Spinal cord (tissue), 9 donors: ENCODE measurements at regions not wholly inside any gene's neighbourhood (a gene's known extent, or its start where the extent isn't known, plus 50 kb on each side); places are given as distances from the start of the nearest gene placed in this dataset.
"Not testable (repeated sequence)": the region's sequence is repeated elsewhere in the genome, so short reads cannot be mapped to it uniquely, and the experiment has no call there.

Source experiments
- DNase-seq, 6 donors: peaks; one replicate each; pipeline versions ENCODE4 v3.0.0 to v3.0.0-alpha.2; 2013 to 2015; ENCODE audit warnings: low spot score in 6 of 6, low read depth in 4 of 6
- H3K27ac ChIP-seq: one replicate; pipeline ENCODE4 v1.5.1; 2013; ENCODE audit warnings: low read depth, low read length, control low read depth
- H3K27me3 ChIP-seq: one replicate; pipeline ENCODE4 v1.6.1; 2013; ENCODE audit warnings: low read length; ENCODE audit not compliant: control insufficient read depth, insufficient read depth
- H3K36me3 ChIP-seq: one replicate; pipeline ENCODE4 v1.6.1; 2013; ENCODE audit warnings: low read length; ENCODE audit not compliant: control insufficient read depth, insufficient read depth
- H3K4me1 ChIP-seq: one replicate; pipeline ENCODE4 v1.6.1; 2013; ENCODE audit warnings: low read length; ENCODE audit not compliant: control insufficient read depth, insufficient read depth
- H3K4me3 ChIP-seq: one replicate; pipeline ENCODE4 v1.5.1; 2013; ENCODE audit warnings: low read depth, low read length, control low read depth
- H3K9me3 ChIP-seq: one replicate; pipeline ENCODE4 v1.6.1; 2013; ENCODE audit warnings: low read length; ENCODE audit not compliant: control insufficient read depth, insufficient read depth
- WGBS: methylation state at CpG from one replicate; pipeline ENCODE4 v1.1.5; 2013; ENCODE audit warnings: missing lambda C conversion rate; ENCODE audit not compliant: insufficient coverage; 5-methylcytosine and 5-hydroxymethylcytosine counted together
- donor health status: healthy.

DNA sequence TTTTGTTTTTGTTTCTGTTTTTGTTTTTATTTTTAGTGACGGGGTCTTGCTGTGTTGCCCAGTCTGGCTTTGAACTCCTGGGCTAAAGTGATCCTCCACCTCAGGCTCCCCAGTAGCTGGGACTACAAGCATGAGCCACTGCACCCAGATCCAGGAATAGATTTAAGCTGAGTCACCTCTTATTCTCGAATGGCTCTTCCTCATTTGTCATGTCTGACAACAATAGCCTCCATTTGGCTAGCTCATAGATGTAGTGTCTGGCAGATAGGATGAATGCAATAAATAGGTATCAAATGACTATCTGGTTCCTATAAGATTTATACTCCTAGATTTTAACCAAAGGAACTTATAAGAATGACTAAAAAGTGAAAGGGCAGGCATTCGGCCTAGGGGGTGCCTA lies 172.9 kb downstream of the TMEM26 start:
- Histone ChIP-seq H3K27me3 (no peaks in the 10 kb centered on the region), H3K4me1 (no peaks in the 10 kb centered on the region), H3K9me3 (no peaks in the 10 kb centered on the region), H3K4me3 (no peak overlapping the region), H3K36me3 (no peaks in the 10 kb centered on the region), H3K27ac (no peak overlapping the region)
- no CpG with 5 or more reads among the region's 3 CpGs for WGBS
- DNase-seq = peak in 1 of 6 donors; percentile 3

- no peaks in the 10 kb centered on the region for H3K9me3 ChIP-seq
- no peaks in the 10 kb centered on the region for H3K27me3 ChIP-seq
- DNase-seq = no peak
- no peaks in the 10 kb centered on the region for H3K4me1 ChIP-seq
- H3K4me3 ChIP-seq = no peak overlapping the region
- H3K36me3 ChIP-seq = no peaks in the 10 kb centered on the region
- H3K27ac ChIP-seq = no peak overlapping the region
- 91% methylated on average over 6 of the region's 7 CpGs for WGBS
Observed at GRCh38 chr10:61279400-61279799, 173.8 kb downstream of the TMEM26 start.

DNA sequence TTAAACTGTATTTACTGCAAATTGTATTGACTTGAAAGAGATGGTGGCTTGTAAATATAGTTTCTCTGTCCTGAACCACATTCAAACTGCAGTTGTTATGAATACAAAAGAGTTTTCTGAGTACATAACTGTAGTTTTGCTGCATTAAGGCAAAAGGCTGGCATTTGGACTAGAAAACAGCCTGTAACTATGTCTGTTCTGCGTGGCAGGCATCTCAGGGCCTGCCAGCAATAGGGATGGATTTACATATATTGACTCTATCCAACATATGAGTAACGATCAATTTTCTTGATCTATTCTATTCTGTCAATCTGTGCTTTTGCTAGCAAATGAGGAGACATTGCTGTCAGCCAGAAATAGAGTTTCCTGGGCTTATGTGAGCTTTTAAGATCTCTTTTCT lies 174.6 kb downstream of the TMEM26 start:
- Histone ChIP-seq H3K9me3 (no peaks in the 10 kb centered on the region), H3K4me1 (no peaks in the 10 kb centered on the region), H3K4me3 (no peak overlapping the region), H3K27me3 (no peaks in the 10 kb centered on the region), H3K27ac (no peak overlapping the region), H3K36me3 (no peaks in the 10 kb centered on the region)
- 100% methylated on average over 1 of the region's 2 CpGs for WGBS
- peak in 2 of 6 donors; percentile 35 to 76 for DNase-seq

GRCh38 chr10:61272781-61273180 lies 180.4 kb downstream of the TMEM26 start:
- Histone ChIP-seq H3K27ac (no peak overlapping the region), H3K4me3 (no peak overlapping the region), H3K9me3 (no peaks in the 10 kb centered on the region), H3K36me3 (no peaks in the 10 kb centered on the region), H3K27me3 (no peaks in the 10 kb centered on the region), H3K4me1 (no peaks in the 10 kb centered on the region)
- DNase-seq = no peak

DNA sequence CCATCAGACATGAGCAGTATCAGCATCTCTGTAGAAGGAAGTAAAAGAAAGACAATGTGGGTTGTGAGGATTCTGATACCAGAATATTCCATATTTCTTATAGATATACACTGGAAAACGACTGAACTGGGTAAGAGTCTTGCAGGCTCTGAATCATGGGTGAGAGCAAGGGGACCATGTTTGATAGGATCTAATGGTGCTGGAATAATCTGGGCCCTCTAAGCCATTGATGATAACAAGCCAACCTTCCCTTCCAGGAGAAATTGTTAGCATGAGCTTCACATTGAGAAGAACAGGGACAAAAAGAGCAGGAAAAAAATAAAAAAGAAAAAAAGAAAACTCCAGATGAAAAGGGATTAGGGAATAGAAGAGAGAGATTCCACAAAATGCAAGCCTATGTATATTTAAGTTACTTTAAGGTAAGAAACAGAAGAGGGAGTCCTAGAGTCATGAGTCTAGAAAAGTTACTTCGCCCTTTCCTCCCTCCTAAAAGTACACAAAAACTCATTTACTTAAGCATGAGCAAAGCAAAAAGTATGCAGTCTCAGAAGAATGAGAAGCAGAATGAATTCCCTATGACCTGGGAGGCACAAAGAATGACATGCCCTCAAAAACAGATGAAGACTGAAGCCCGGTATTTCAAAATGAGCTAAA lies 181.9 kb downstream of the TMEM26 start:
- Histone ChIP-seq H3K36me3 (no peaks in the 10 kb centered on the region), H3K4me1 (no peaks in the 10 kb centered on the region), H3K27ac (no peak overlapping the region), H3K9me3 (no peaks in the 10 kb centered on the region), H3K4me3 (no peak overlapping the region), H3K27me3 (no peaks in the 10 kb centered on the region)
- no peak for DNase-seq
- WGBS = no CpG with 5 or more reads among the region's 3 CpGs

DNA sequence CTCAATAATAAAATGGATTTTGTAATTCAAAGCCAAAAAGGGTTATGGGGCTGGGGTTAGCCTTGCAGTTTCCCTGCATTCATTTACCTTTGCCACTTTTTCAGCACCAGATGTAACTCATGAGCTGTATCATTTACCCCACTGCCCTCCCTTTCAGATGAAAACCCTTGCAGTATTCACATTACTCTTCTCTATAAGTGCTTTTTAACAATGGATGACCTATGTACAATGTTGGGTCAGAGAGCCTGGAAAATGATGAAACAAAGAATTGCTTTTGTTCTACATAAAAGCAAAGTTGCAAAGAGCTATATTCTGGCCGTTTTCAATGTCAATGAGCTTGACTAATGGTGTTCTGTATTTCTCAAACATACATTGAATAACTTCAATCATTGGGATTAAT lies 189.7 kb downstream of the TMEM26 start:
- WGBS = no CpG with 5 or more reads among the region's 1 CpG
- Histone ChIP-seq H3K36me3 (no peaks in the 10 kb centered on the region), H3K4me1 (no peaks in the 10 kb centered on the region), H3K9me3 (no peaks in the 10 kb centered on the region), H3K27me3 (no peaks in the 10 kb centered on the region), H3K4me3 (no peak overlapping the region), H3K27ac (no peak overlapping the region)
- DNase-seq = no peak

- no CpG with 5 or more reads among the region's 3 CpGs for whole genome bisulfite sequencing
- no peak for DNase-seq
- H3K27ac ChIP-seq = no peak overlapping the region
- H3K27me3 ChIP-seq = no peaks in the 10 kb centered on the region
- no peaks in the 10 kb centered on the region for H3K4me1 ChIP-seq
- no peaks in the 10 kb centered on the region for H3K36me3 ChIP-seq
- no peaks in the 10 kb centered on the region for H3K9me3 ChIP-seq
- H3K4me3 ChIP-seq = no peak overlapping the region
Observed at GRCh38 chr10:61262486-61263261, 190.5 kb downstream of the TMEM26 start.

DNA sequence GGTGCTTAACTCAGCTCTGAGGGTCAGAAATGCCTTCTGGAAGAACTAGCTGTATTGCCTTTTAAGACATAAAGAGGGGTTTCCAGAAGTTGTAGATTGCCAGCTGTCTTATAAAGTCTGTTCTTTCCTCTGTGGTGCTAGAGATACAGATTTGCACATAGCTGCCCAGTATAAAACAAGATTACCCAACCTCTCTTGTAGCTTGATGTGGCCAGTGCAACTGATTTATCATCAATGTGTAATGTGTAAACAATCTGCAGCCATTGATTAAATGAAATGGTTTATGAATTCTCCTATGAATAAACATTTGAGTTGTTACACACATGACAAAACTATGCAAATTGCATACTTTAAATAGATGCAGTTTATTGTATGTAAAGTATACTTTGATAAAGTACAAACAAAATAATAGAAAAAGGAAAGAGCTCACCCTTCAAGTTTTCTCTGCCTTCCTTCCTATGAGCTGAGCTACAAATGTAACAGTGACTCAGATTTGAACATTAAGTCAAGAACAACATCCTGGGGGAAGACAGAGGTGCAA lies 195.2 kb downstream of the TMEM26 start:
- H3K27ac ChIP-seq = no peak overlapping the region
- no peaks in the 10 kb centered on the region for H3K4me1 ChIP-seq
- DNase-seq = no peak
- H3K36me3 ChIP-seq = no peaks in the 10 kb centered on the region
- no peaks in the 10 kb centered on the region for H3K9me3 ChIP-seq
- H3K4me3 ChIP-seq = no peak overlapping the region
- H3K27me3 ChIP-seq = no peaks in the 10 kb centered on the region

DNA sequence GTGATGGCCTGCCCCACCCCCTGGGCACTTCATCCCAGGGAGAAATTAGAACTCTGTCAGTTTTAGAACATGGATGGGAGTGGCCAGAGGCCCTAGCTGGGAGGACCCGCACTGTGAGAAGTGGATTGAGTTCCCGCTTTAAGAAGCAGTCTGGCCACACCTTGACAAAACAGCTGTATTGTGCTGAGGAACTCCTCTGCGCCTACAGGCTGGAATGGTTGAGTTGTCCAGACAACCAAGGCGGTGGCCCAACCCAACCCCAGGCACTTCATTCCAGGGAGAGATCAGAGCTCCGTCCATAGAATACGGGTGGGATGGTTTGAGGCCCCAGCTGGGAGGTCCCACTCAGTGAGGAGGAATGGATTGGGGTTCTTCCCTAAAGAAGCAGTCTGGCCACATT lies 196.0 kb downstream of the TMEM26 start:
- Histone ChIP-seq H3K27me3 (no peaks in the 10 kb centered on the region), H3K4me1 (no peaks in the 10 kb centered on the region), H3K36me3 (no peaks in the 10 kb centered on the region), H3K4me3 (no peak overlapping the region), H3K27ac (no peak overlapping the region), H3K9me3 (no peaks in the 10 kb centered on the region)
- 97% methylated on average over 2 of the region's 6 CpGs for WGBS
- no peak for DNase-seq

GRCh38 chr10:61252326-61252725 lies 200.9 kb downstream of the TMEM26 start:
- WGBS = no CpG with 5 or more reads among the region's 1 CpG
- H3K9me3 ChIP-seq, H3K4me3 ChIP-seq, H3K4me1 ChIP-seq, H3K27ac ChIP-seq, H3K27me3 ChIP-seq, H3K36me3 ChIP-seq, DNase-seq: not testable (repeated sequence)
